Hematopoietic multipotent progenitor cell treated with erythropoietin and hydrocortisone succinate and interleukin-3 and kit ligand, for 17 days (in vitro differentiated cells): ENCODE measurements at regions not wholly inside any gene's neighbourhood (a gene's known extent, or its start where the extent isn't known, plus 50 kb on each side); places are given as distances from the start of the nearest gene placed in this dataset.
A peak's percentile ranks its signal among the peaks of the same experiment; 100 is the strongest.

ENCODE experiments used
- DNase-seq: peaks from one replicate; pipeline ENCODE4 v3.0.0-alpha.2; 2015; ENCODE audit warnings: low spot score

DNA sequence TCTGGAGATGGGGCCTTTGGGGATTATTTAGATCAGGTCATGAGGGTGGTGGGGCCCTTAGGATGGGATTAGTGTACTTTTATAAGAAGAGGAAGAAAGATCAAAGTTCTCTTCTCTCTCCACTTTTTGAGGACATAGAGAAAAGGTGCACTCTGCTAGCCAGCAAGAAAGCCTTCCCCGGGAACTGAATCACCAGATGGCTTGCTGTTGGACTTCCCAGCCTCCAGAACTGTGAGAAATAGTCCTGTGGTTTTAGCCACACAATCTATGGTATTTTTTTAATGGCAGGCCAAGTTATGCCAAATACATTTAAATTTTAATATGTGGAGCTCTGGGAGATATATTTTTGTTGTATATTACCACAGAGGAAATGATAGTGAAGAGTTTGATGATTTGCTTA lies 385.8 kb downstream of the KLF12 start:
- DNase-seq, result no peak

- no peak for DNase-seq
These were observed 389.0 kb downstream of the KLF12 start for GRCh38 chr13:73745190-73745589.

DNA sequence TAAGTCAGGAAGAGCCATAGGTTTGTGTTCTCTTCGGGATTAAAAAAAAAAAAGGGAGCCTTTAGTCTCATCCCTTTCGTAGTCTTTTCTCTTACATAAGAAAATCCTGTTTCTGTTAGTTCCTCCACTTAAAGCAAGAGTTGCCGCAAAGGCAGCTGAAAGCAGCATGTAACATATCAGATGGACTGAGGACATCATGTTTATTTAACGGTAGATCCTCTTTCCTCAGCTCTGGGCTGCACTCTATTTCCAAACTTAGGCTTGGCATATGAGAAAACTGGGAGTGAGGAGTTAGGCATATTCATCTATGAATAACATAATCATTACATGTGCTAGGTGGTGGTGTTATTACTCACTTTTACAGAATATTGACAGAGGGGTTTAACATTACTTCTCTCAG lies 391.2 kb downstream of the KLF12 start:
- no peak for DNase-seq

- DNase-seq, result no peak
These were observed 392.5 kb downstream of the KLF12 start for GRCh38 chr13:73741742-73742141.

GRCh38 chr13:73741111-73741510 lies 393.1 kb downstream of the KLF12 start:
- no peak for DNase-seq

- no peak for DNase-seq
These were observed 393.5 kb downstream of the KLF12 start for GRCh38 chr13:73740666-73741065.

- DNase-seq, result no peak
These were observed 394.8 kb downstream of the KLF12 start for GRCh38 chr13:73739394-73739793.

- no peak for DNase-seq
These were observed 395.6 kb downstream of the KLF12 start for GRCh38 chr13:73738626-73739025.

DNA sequence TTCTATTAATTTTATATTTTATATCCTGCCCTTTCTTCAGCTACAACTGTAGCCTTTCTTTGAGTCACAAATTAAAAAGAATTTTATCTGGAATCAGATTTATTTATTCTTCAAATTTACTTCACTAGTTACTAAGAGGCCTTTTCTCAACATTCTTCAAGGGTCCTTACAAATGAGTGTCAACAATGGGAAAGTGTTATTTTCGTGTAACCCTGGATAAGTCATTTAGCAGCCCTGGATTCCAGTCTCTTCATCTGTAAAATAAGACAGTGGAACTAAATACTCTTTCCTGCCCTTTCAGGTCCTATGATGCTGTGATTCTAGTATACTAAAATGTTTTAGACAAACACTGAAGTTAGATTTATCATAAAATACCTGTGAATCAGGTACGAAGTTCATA lies 397.0 kb downstream of the KLF12 start:
- no peak for DNase-seq

DNA sequence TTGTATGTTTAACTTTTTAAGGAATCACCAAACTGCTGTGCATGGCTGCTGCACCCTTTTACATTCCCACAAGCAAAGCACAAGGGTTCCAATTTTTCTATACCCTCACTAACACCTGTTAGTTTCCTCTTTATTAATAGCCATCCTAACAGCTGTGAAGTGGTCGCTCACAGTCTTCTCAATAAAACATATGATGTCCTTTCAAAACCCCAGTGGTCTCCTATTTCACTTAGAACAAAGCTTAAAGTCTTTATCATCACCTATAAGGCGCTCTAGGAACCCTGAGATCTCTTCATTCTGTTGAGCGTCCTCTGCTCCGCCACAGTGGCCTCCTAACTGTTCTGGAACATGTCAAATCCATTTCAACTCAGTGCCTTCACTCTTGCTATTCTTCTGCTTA lies 400.5 kb downstream of the KLF12 start:
- no peak for DNase-seq

- no peak for DNase-seq
These were observed 401.9 kb downstream of the KLF12 start for GRCh38 chr13:73732350-73732749.

DNA sequence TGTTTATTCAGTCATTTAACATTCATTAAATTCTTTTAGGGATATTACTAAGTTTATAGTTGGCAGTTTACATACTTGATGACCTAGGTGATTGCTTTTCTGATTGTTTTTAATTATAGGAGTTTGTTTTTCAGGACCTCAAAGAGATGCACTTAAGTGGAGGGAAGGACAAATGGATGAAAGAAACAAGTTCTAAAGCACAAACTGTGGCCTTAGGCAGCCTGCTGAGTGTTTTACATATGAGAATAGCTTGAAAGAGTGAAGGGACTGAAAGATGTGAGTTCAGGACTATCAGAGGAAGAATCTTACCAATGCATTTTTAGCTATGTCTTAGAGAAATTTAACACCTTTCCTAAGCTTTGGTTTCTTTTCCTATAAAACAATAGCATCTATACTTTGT lies 402.6 kb downstream of the KLF12 start:
- DNase-seq, result no peak

DNA sequence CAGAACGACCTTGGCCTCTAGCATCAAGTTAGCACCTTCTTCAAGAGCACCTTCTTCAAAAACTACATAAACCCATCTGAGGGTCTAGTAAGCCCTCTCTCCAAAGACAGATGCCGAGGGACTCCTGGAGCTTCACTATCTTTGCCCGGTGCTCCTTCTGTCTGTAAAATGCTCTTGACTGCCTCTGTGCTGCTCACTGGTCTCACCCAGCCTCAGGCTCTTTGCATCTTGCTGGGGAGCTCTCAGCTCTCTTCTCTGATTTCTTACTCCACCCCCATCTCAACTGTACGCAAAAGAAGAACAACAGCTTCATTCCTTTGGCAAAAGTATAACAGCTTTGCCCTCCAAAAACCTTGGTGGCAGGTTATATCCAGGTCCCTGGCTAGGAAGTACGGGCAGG lies 404.2 kb downstream of the KLF12 start:
- no peak for DNase-seq

GRCh38 chr13:73729046-73729445 lies 405.2 kb downstream of the KLF12 start:
- no peak for DNase-seq

DNA sequence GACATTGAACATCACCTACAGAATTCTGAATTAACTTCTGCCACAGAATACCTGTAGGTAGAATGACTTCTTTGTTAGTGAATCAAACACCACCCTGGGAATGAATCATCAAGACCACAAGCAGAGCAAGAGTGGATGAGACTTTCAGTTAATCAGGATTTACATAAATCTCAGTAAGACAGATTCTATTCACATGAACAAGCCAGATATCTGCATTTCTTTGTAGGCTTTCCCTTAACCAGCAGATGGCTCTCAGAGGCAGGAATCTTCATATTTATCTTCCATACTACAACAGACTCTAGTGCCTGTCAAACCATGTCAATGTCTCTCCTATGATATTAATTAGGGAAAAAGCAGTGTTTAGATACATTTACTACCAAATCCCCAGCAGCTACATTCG lies 412.1 kb downstream of the KLF12 start:
- no peak for DNase-seq

GRCh38 chr13:73721571-73721970 lies 412.6 kb downstream of the KLF12 start:
- DNase-seq, result no peak

GRCh38 chr13:73720216-73720840 lies 413.9 kb downstream of the KLF12 start:
- no peak for DNase-seq

GRCh38 chr13:73718246-73718645 lies 416.0 kb downstream of the KLF12 start:
- no peak for DNase-seq

GRCh38 chr13:73717632-73718031 lies 416.6 kb downstream of the KLF12 start:
- DNase-seq, result no peak

DNA sequence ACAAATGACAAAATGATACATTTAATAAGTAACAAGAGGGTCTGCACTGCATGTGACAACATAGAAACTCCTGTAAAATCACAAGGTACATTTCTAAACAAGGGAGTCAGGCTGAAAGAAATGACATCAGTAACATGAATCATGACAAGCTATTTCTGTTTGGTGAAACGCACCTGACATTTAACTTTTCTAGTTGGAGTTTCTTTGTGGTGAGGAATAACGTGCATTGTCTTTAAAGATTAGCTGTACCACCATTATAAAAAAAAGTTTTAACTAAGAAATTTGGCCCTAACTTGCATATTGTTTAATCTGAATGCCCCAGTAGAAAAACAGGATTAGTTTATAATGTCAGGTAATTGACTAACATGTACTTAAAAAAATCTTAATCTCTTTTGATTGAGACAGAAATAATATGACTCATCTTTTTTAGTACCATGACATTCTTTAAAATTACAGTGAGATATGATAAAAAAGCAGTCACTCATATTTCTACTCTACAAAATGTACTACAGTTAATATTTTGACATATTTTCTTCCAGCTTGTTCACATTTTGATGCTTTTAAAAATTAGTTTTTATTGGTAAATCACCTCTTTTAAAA lies 418.2 kb downstream of the KLF12 start:
- DNase-seq, result no peak

- no peak for DNase-seq
These were observed 418.9 kb downstream of the KLF12 start for GRCh38 chr13:73715114-73715910.

- DNase-seq, result no peak
These were observed 419.7 kb downstream of the KLF12 start for GRCh38 chr13:73714522-73714921.

DNA sequence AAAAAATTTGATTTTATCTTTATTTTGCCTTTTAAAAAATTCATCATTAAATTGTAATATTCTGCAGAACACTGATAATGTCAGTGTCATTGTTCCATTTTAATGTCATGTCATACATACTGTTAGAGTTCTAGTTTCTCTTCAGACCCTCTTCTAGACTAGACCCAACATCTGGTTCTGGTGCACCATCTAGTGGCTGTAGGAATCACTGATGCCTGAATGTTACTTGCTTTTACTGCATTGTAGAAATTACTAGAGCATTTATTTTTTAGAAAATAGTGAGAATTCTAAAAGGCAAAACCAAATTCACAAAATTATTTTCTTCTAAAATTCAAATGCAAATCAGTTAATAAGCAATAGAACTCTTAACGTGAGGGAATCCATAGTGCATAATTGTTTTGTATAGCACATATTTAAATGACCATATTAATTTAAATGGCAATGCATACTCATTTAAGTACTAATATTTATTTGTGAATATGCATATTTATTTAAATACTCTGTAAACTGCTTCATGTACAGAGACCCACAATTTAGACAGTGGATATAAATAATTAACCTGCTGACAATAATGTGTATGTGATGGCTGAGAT lies 425.7 kb downstream of the KLF12 start:
- DNase-seq, result peak; percentile 24
